Spleen (tissue), 11 donors: ENCODE measurements at regions not wholly inside any gene's neighbourhood (a gene's known extent, or its start where the extent isn't known, plus 50 kb on each side); places are given as distances from the start of the nearest gene placed in this dataset.

Experiments used
- DNase-seq: peaks from one replicate; pipeline ENCODE4 v3.0.0-alpha.2; 2020
- H3K27ac ChIP-seq, 8 donors: fragments of 200-600 bp; sonication (generic) in 7 of 8; 1 replicate in 4 of 8; 2 replicates in 4 of 8; pipeline versions ENCODE4 v1.5.0 to v1.8.0; 2016 to 2021; ENCODE audit warnings: inconsistent platforms in 4 of 8, mild to moderate bottlenecking in 4 of 8, moderate library complexity in 1 of 8
- H3K27me3 ChIP-seq, 7 donors: fragments of 200-600 bp; sonication (generic) in 6 of 7; replicated peaks in 1 of 7; 1 replicate in 4 of 7; 2 replicates in 3 of 7; pipeline versions ENCODE4 v1.5.0 to v1.8.0; 2016 to 2021; ENCODE audit warnings: inconsistent platforms in 3 of 7, mild to moderate bottlenecking in 1 of 7
- H3K36me3 ChIP-seq, 6 donors: fragments of 200-600 bp; sonication (generic) in 5 of 6; 1 replicate in 4 of 6; 2 replicates in 2 of 6; pipeline versions ENCODE4 v1.5.0 to v1.8.0; 2016 to 2021; ENCODE audit warnings: inconsistent platforms in 2 of 6
- H3K4me1 ChIP-seq, 6 donors: fragments of 200-600 bp; sonication (generic) in 5 of 6; 1 replicate in 3 of 6; 2 replicates in 3 of 6; pipeline versions ENCODE4 v1.5.0 to v1.8.0; 2016 to 2021; ENCODE audit warnings: inconsistent platforms in 3 of 6
- H3K4me3 ChIP-seq, 8 donors: fragments of 200-600 bp; sonication (generic) in 7 of 8; 1 replicate in 4 of 8; 2 replicates in 4 of 8; pipeline versions ENCODE4 v1.5.0 to v1.8.0; 2016 to 2021; ENCODE audit warnings: inconsistent platforms in 4 of 8, mild to moderate bottlenecking in 4 of 8, moderate library complexity in 2 of 8
- H3K9me3 ChIP-seq, 8 donors: fragments of 200-600 bp; sonication (generic) in 7 of 8; 1 replicate in 4 of 8; 2 replicates in 4 of 8; pipeline versions ENCODE4 v1.5.0 to v1.8.0; 2016 to 2021; ENCODE audit warnings: inconsistent platforms in 4 of 8
- CTCF ChIP-seq, 11 experiments: fragments of 200-600 bp in 7 of 11; fragments of 450-650 bp in 4 of 11; sonication (generic) in 4 of 11; IDR thresholded peaks in 8 of 11; conservative IDR thresholded peaks in 3 of 11; 1 replicate in 7 of 11; 2 replicates in 4 of 11; pipeline versions ENCODE4 v1.4.0 to v1.8.0; 2016 to 2021; ENCODE audit warnings: antibody characterized with exemption in 11 of 11, inconsistent platforms in 4 of 11, mild to moderate bottlenecking in 1 of 11
- POLR2A ChIP-seq, 3 donors: fragments of 450-650 bp; IDR thresholded peaks; one replicate each; pipeline ENCODE4 v1.5.1; 2017; ENCODE audit warnings: antibody characterized with exemption in 3 of 3, mild to moderate bottlenecking in 1 of 3
- POLR2AphosphoS5 ChIP-seq, 3 donors: sonication (generic); formaldehyde crosslinking; IDR thresholded peaks; one replicate each; pipeline ENCODE4 v1.5.1; 2017; ENCODE audit warnings: antibody characterized with exemption in 3 of 3
- WGBS, 5 donors: extraction: QIAGEN DNeasy Blood & Tissue Kit in 3 of 5; methylation state at CpG; one replicate each; pipeline versions ENCODE4 v1.1.5 to v1.1.7; 2013 to 2018; 5-methylcytosine and 5-hydroxymethylcytosine counted together
- intact Hi-C: fragments of 100-400 bp; cut with DNase I; formaldehyde crosslinking; loops from one replicate; pipeline ENCODE4 v1.15.0; 2023; ENCODE audit warnings: low total_unique reads
- donor health status: healthy with polysubstance abuse.
- donor health status: DM: no; HTN: no; CAD: no; lungs with moderate emphysema.
- donor health status: DM: no; HTN: no; CAD: no.
- donor health status: Bipolar disorder and iron deficiency.
- donor health status: healthy.
- donor health status: DM: no; HTN: no; CAD: no.
- donor health status: DM: yes; HTN: yes; CAD: no.

GRCh38 chr3:76199382-76199781 is 414.0 kb upstream of the ZNF717 start:
- Histone ChIP-seq H3K36me3 (no peaks in the 10 kb centered on the region), H3K9me3 (peaks cover 0 to 8% (median 0%) of the 10 kb centered on the region in 8 donors), H3K4me3 (no peak overlapping the region), H3K4me1 (no peaks in the 10 kb centered on the region), H3K27ac (no peak overlapping the region), H3K27me3 (no peaks in the 10 kb centered on the region)
- DNase-seq = no peak
- intact Hi-C loops = no loop called here
- TF ChIP-seq POLR2A (IDR thresholded peaks at IDR 0.05) (no peak), CTCF (IDR thresholded peaks at IDR 0.05 in 8 of 11, conservative IDR thresholded peaks at IDR 0.05 in 3 of 11) (no peak), POLR2AphosphoS5 (IDR thresholded peaks at IDR 0.05) (no peak)
- WGBS, 5 donors = 34 to 52% (median 46%) methylated on average over 5 of the region's 5 CpGs

- H3K4me1 ChIP-seq = no peaks in the 10 kb centered on the region
- TF ChIP-seq CTCF (IDR thresholded peaks at IDR 0.05 in 8 of 11, conservative IDR thresholded peaks at IDR 0.05 in 3 of 11) (no peak), POLR2AphosphoS5 (IDR thresholded peaks at IDR 0.05) (no peak), POLR2A (IDR thresholded peaks at IDR 0.05) (no peak)
- no peak overlapping the region for H3K4me3 ChIP-seq
- H3K36me3 ChIP-seq = no peaks in the 10 kb centered on the region
- no peaks in the 10 kb centered on the region for H3K27me3 ChIP-seq
- no peak overlapping the region for H3K27ac ChIP-seq
- 83 to 92% (median 85%) methylated on average over 12 of the region's 12 CpGs for WGBS, 5 donors
- no peak for DNase-seq
- peaks cover 0 to 11% (median 0%) of the 10 kb centered on the region in 8 donors for H3K9me3 ChIP-seq
- intact Hi-C loops = no loop called here
Measured at GRCh38 chr3:76203578-76203977, 418.2 kb upstream of the ZNF717 start.

- TF ChIP-seq POLR2AphosphoS5 (IDR thresholded peaks at IDR 0.05) (no peak), POLR2A (IDR thresholded peaks at IDR 0.05) (no peak), CTCF (IDR thresholded peaks at IDR 0.05 in 8 of 11, conservative IDR thresholded peaks at IDR 0.05 in 3 of 11) (no peak)
- H3K36me3 ChIP-seq = no peaks in the 10 kb centered on the region
- no peak overlapping the region for H3K4me3 ChIP-seq
- H3K27ac ChIP-seq = no peak overlapping the region
- H3K27me3 ChIP-seq = no peaks in the 10 kb centered on the region
- DNase-seq = no peak
- H3K4me1 ChIP-seq = no peaks in the 10 kb centered on the region
- H3K9me3 ChIP-seq = peaks cover 0 to 11% (median 0%) of the 10 kb centered on the region in 8 donors
- intact Hi-C loops = no loop called here
- WGBS, 5 donors = 60 to 75% (median 69%) methylated on average over 3 of the region's 3 CpGs
Measured at GRCh38 chr3:76206346-76206745, 421.0 kb upstream of the ZNF717 start.

- WGBS, 5 donors = 87 to 100% (median 91%) methylated on average over 2 of the region's 2 CpGs
- intact Hi-C loops = no loop called here
- H3K36me3 ChIP-seq = no peaks in the 10 kb centered on the region
- no peak for DNase-seq
- H3K27me3 ChIP-seq = no peaks in the 10 kb centered on the region
- no peak overlapping the region for H3K4me3 ChIP-seq
- TF ChIP-seq POLR2A (IDR thresholded peaks at IDR 0.05) (no peak), POLR2AphosphoS5 (IDR thresholded peaks at IDR 0.05) (no peak), CTCF (IDR thresholded peaks at IDR 0.05 in 8 of 11, conservative IDR thresholded peaks at IDR 0.05 in 3 of 11) (no peak)
- no peaks in the 10 kb centered on the region for H3K4me1 ChIP-seq
- H3K9me3 ChIP-seq = peaks cover 0 to 28% (median 13%) of the 10 kb centered on the region in 8 donors
- H3K27ac ChIP-seq = no peak overlapping the region
Measured at GRCh38 chr3:76212679-76213078, 427.3 kb upstream of the ZNF717 start.
